IPS-15b (cell line): ENCODE measurements at regions not wholly inside any gene's neighbourhood (a gene's known extent, or its start where the extent isn't known, plus 50 kb on each side); places are given as distances from the start of the nearest gene placed in this dataset.

Source experiments
- H3K27me3 ChIP-seq: one replicate; pipeline ENCODE4 v1.6.1; 2013; ENCODE audit warnings: low read length; ENCODE audit not compliant: control insufficient read depth, insufficient read depth
- H3K36me3 ChIP-seq: one replicate; pipeline ENCODE4 v1.6.1; 2013; ENCODE audit warnings: low read length; ENCODE audit not compliant: control insufficient read depth, insufficient read depth
- H3K4me1 ChIP-seq: one replicate; pipeline ENCODE4 v1.6.1; 2013; ENCODE audit warnings: mild to moderate bottlenecking, low read length; ENCODE audit not compliant: control insufficient read depth, insufficient read depth
- H3K4me3 ChIP-seq: one replicate; pipeline ENCODE4 v1.5.1; 2013; ENCODE audit warnings: low read depth, low read length
- H3K9ac ChIP-seq: one replicate; pipeline ENCODE4 v1.6.1; 2013; ENCODE audit warnings: low read depth, mild to moderate bottlenecking, low read length
- H3K9me3 ChIP-seq: one replicate; pipeline ENCODE4 v1.6.1; 2013; ENCODE audit warnings: mild to moderate bottlenecking, low read length; ENCODE audit not compliant: control insufficient read depth, insufficient read depth

DNA sequence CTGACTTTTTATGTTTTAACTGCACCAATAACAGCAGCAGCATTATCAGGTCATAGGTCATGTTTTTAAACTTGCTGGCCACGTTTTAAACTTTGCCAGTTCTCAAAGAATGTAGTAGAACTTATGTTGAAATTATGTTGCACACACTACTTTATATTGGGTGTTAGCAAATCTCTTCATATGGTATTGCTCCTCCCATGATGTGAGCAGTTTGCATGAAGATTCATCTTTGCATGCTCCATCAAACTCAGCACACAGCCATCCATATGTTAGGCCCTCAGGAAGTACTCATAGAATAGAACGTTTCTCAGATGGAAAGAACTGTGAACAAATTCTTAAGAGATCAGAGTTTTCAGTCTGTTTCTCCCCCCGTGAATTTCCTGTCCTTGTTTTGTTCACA lies 128.6 kb upstream of the MAP9 start:
- Histone ChIP-seq H3K4me1 (peaks cover 2% of the 10 kb centered on the region), H3K9ac (no peak overlapping the region), H3K9me3 (no peaks in the 10 kb centered on the region)

DNA sequence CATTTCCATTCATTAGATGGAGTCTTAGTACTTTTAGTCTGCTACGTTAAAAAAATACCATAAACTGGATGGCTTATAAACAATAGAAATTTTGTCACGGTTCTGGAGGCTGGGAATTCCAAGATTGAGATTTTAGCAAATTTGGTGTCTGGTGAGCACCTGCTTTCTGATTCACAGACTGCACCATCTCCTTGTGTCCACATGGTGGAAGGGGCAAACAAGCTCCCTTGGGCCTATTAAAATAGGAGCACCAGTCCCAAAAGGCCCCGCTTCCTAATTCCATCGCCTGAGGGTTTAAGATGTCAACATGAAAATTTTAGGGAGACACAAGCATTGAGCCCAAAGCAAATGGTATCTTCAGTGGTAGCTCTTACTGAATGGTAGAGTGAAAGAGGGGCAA lies 120.5 kb upstream of the MAP9 start:
- Histone ChIP-seq H3K9ac (no peak overlapping the region), H3K27me3 (no peaks in the 10 kb centered on the region), H3K9me3 (no peaks in the 10 kb centered on the region), H3K36me3 (no peaks in the 10 kb centered on the region), H3K4me1 (no peaks in the 10 kb centered on the region), H3K4me3 (no peak overlapping the region)

More for the DNA sequence above, 128.6 kb upstream of the MAP9 start:
- Histone ChIP-seq H3K36me3 (no peaks in the 10 kb centered on the region), H3K27me3 (no peaks in the 10 kb centered on the region), H3K4me3 (no peak overlapping the region)

GRCh38 chr4:155496294-155496626 lies 119.5 kb upstream of the MAP9 start:
- Histone ChIP-seq H3K27me3 (no peaks in the 10 kb centered on the region), H3K4me1 (no peaks in the 10 kb centered on the region), H3K36me3 (no peaks in the 10 kb centered on the region), H3K4me3 (no peak overlapping the region), H3K9me3 (no peaks in the 10 kb centered on the region), H3K9ac (no peak overlapping the region)

DNA sequence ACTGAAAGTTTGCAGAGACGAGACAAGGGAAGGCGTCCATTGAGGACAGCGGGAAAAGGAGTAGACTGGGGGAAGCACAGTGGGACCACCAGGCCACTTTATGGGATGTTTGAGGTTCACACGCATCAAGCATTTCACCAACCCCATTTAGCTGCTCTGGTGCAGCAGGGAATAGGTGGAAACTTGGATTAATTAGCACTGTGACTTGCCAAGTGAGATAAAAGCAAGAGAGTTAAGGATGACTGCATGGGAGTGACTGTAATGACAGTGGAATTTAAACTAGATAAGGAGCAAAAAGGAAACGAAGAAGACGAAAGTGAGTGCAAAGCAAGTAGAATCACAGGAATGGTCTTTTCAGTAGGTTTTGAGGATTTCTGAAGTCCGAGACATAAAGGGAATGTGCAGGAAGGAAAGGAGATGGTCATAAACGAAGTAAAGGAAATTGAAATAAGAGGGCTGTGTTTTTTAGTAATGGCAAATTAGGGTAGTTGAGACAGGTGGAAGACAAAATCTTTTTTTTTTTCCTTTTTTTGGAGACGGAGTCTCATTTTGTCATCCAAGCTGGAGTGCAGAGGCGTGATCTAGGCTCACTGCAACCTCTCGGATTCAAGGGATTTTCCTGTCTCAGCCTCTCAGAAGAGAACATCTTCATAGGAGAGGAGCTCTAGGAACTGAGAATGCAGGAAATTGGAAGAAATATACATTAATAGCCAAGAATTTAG lies 119.0 kb upstream of the MAP9 start:
- Histone ChIP-seq H3K9ac (no peak overlapping the region), H3K36me3 (no peaks in the 10 kb centered on the region), H3K27me3 (no peaks in the 10 kb centered on the region), H3K9me3 (no peaks in the 10 kb centered on the region), H3K4me1 (no peaks in the 10 kb centered on the region), H3K4me3 (no peak overlapping the region)

DNA sequence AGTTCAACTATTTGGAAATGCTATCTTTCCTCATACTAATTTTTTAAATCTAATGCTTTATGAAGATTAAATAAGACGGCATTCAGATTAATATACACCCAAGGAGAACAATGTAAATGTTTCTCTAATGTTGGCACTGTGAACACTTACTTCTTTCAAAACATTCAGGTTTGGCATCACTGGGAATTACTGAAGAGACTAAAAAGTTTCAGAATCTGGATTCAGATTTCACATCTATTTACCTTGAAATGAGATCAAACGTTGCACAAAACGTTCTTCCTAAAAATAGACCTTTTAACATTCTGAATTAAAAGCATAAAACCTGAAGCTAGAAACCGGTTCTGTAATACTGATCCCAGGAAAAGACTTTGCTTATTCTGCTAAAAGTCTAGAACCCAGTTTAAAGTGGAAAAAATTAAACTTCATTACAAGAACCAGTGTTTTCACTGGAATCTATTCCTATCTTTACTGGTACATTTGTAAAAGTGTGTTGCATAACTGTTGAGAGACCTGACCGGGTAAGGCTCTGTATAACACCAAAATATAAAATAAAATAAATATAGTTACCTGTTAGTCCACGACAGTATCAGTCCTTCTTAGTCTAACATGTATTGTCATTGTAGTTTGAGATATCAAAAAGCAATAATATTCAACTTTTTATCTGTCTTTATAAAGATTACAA lies 117.4 kb upstream of the MAP9 start:
- no peak overlapping the region for H3K4me3 ChIP-seq
- no peaks in the 10 kb centered on the region for H3K9me3 ChIP-seq
- H3K4me1 ChIP-seq = no peaks in the 10 kb centered on the region
- no peak overlapping the region for H3K9ac ChIP-seq
- H3K27me3 ChIP-seq = no peaks in the 10 kb centered on the region
- no peaks in the 10 kb centered on the region for H3K36me3 ChIP-seq

- H3K36me3 ChIP-seq = no peaks in the 10 kb centered on the region
- no peak overlapping the region for H3K4me3 ChIP-seq
These were observed 114.8 kb upstream of the MAP9 start for GRCh38 chr4:155491336-155492120.

GRCh38 chr4:155489271-155489670 lies 112.5 kb upstream of the MAP9 start:
- Histone ChIP-seq H3K4me1 (no peaks in the 10 kb centered on the region), H3K36me3 (no peaks in the 10 kb centered on the region), H3K4me3 (no peak overlapping the region), H3K9me3 (no peaks in the 10 kb centered on the region), H3K9ac (no peak overlapping the region), H3K27me3 (no peaks in the 10 kb centered on the region)

More at GRCh38 chr4:155491336-155492120, 114.8 kb upstream of the MAP9 start:
- H3K4me1 ChIP-seq = no peaks in the 10 kb centered on the region
- H3K27me3 ChIP-seq = no peaks in the 10 kb centered on the region
- no peak overlapping the region for H3K9ac ChIP-seq
- H3K9me3 ChIP-seq = no peaks in the 10 kb centered on the region

DNA sequence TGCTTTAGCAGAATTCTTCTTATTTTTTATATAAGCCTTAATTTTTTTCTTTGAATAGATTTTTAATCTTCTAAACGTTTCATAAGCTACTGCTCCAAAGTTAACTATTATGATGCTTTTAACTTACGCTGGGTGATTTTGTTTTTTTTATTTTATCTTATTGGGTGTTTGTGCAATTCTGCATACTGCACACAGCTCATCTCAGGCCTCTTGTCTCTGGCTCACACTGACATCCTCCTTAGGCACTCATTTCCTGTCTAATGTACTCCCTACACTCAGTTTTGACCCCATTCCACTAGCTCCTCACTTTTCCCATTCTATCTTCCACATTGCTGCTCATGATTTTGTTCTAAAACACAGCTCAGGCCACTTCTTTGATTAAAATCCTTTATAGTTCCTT lies 111.9 kb upstream of the MAP9 start:
- H3K27me3 ChIP-seq = no peaks in the 10 kb centered on the region
- no peaks in the 10 kb centered on the region for H3K4me1 ChIP-seq
- H3K9me3 ChIP-seq = no peaks in the 10 kb centered on the region
- no peak overlapping the region for H3K4me3 ChIP-seq
- no peak overlapping the region for H3K9ac ChIP-seq
- H3K36me3 ChIP-seq = no peaks in the 10 kb centered on the region

DNA sequence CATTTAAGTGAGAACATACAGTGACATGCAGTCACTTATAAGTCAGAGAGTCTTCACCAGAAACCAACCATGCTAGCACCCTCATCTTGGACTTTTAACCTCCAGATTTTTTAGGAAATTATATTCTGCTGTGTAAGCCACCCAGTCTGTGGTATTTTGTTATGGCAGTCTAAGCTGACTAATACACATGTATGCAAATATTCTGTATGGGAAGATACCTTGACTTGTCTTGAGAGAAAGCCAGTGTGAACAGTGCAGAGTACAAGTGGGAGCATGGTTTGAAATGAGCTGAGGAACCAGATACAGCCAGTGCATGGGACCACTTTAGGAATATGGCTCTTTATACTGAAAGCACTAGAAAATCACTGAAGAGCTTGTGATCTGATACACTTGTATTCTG lies 110.4 kb upstream of the MAP9 start:
- Histone ChIP-seq H3K9ac (no peak overlapping the region), H3K4me3 (no peak overlapping the region), H3K9me3 (no peaks in the 10 kb centered on the region), H3K36me3 (no peaks in the 10 kb centered on the region), H3K4me1 (no peaks in the 10 kb centered on the region), H3K27me3 (no peaks in the 10 kb centered on the region)

GRCh38 chr4:155481150-155481549 lies 104.4 kb upstream of the MAP9 start:
- no peak overlapping the region for H3K9ac ChIP-seq
- no peaks in the 10 kb centered on the region for H3K36me3 ChIP-seq
- no peaks in the 10 kb centered on the region for H3K27me3 ChIP-seq
- H3K4me3 ChIP-seq = no peak overlapping the region
- no peaks in the 10 kb centered on the region for H3K9me3 ChIP-seq
- no peaks in the 10 kb centered on the region for H3K4me1 ChIP-seq

DNA sequence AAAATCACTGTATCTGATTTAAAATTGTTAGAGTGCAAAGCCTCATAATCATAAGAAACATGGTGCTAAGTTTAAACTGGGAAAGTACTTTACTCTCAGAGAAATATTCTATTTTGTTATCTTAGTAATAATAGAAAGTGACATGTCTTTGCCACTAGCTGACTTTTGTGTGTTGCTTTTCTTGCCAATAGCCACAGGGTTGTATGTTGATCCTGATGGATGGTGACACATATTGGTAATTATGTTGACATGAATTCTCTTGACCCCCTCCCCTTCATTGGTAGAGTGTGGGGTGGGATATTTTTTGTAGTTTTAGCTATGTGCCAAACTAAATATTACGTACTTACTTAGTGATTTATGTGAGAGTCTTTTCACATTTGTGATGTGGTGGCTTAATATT lies 103.1 kb upstream of the MAP9 start:
- H3K36me3 ChIP-seq = no peaks in the 10 kb centered on the region
- H3K4me3 ChIP-seq = no peak overlapping the region
- H3K9ac ChIP-seq = no peak overlapping the region
- H3K4me1 ChIP-seq = no peaks in the 10 kb centered on the region
- H3K27me3 ChIP-seq = no peaks in the 10 kb centered on the region
- no peaks in the 10 kb centered on the region for H3K9me3 ChIP-seq
